K562 (cell line): ENCODE measurements at regions not wholly inside any gene's neighbourhood (a gene's known extent, or its start where the extent isn't known, plus 50 kb on each side); places are given as distances from the start of the nearest gene placed in this dataset.

ENCODE experiments used
- ATAC-seq: fragments of 200-7000 bp; cut with Tn5 transposase; 3 replicates; pipeline ENCODE4 v1.9.1; 2020; ENCODE audit warnings: moderate library complexity
- BruUV-seq: library from RNA; stranded (reverse); fragments of 400-500 nt; replicated peaks from 2 replicates; lab custom pipeline; 2021; lab: Mats Ljungman, UMichigan
- CTCF ChIA-PET: fragments of 300-600 bp; formaldehyde crosslinking; extraction: SDS; loops from one replicate; lab custom pipeline; 2021; ENCODE audit warnings: low intra/inter-chr PET ratio; lab: Yijun Ruan, JAX
- POLR2A ChIA-PET: fragments of 300-600, 350-650 bp; sonication (Branson Sonifier 250); formaldehyde crosslinking; extraction: SDS; loops from one replicate; lab custom pipeline; 2021; ENCODE audit warnings: antibody characterized with exemption, inconsistent platforms; lab: Yijun Ruan, JAX
- DNase-seq, 4 experiments: peaks; one replicate each; pipeline versions ENCODE4 v3.0.0 to v3.0.0-alpha.2; 2011 to 2018; ENCODE audit warnings: low spot score in 3 of 4, mixed read lengths in 3 of 4; ENCODE audit errors: extremely low read depth in 1 of 4
- FAIRE-seq: peaks from 2 replicates; lab custom pipeline; 2011; peaks lifted over from hg19 to GRCh38; lab: Jason Lieb, UNC
- H2AFZ ChIP-seq: 2 replicates; pipeline ENCODE4 v1.6.0; 2011; ENCODE audit warnings: low read depth, low read length, control low read depth, inconsistent platforms
- H3K27ac ChIP-seq: fragments of 200-600 bp; 3 replicates; pipeline ENCODE4 v1.8.0; 2011; ENCODE audit warnings: low read depth, mild to moderate bottlenecking, control low read depth, inconsistent platforms, low read length, moderate library complexity, mixed read lengths; ENCODE audit errors: extremely low read depth
- H3K27me3 ChIP-seq, 2 experiments: fragments of 300-600 bp in 1 of 2; 2 replicates in 1 of 2; 3 replicates in 1 of 2; pipeline versions ENCODE4 v1.6.0 to v1.8.0; 2011; ENCODE audit warnings: inconsistent platforms in 2 of 2, low read length in 2 of 2, mild to moderate bottlenecking in 1 of 2, mixed read lengths in 1 of 2, moderate library complexity in 1 of 2; ENCODE audit not compliant: control insufficient read depth in 2 of 2, insufficient read depth in 2 of 2
- H3K36me3 ChIP-seq: fragments of 300-600 bp; 3 replicates; pipeline ENCODE4 v1.8.0; 2011; ENCODE audit warnings: mild to moderate bottlenecking, low read length, inconsistent platforms; ENCODE audit not compliant: control insufficient read depth, insufficient read depth
- H3K4me1 ChIP-seq, 2 experiments: fragments of 200-600 bp in 1 of 2; replicated peaks in 1 of 2; 2 replicates in 1 of 2; 3 replicates in 1 of 2; pipeline versions ENCODE4 v1.5.1 to v1.8.0; 2011; ENCODE audit warnings: inconsistent platforms in 2 of 2, low read length in 2 of 2, mild to moderate bottlenecking in 1 of 2, mixed read lengths in 1 of 2, moderate library complexity in 1 of 2; ENCODE audit not compliant: control insufficient read depth in 2 of 2, insufficient read depth in 2 of 2
- H3K4me2 ChIP-seq: 2 replicates; pipeline ENCODE4 v1.6.1; 2011; ENCODE audit warnings: low read length, control low read depth, inconsistent platforms, mixed read lengths; ENCODE audit not compliant: insufficient read depth
- H3K4me3 ChIP-seq: fragments of 200-600 bp; sonication (generic), shearing (Covaris generic); 2 replicates; pipeline ENCODE4 v1.5.1; 2016; ENCODE audit warnings: control low read depth, inconsistent platforms
- H3K79me2 ChIP-seq: fragments of 200-600 bp; 3 replicates; pipeline ENCODE4 v1.8.0; 2011; ENCODE audit warnings: low read length, inconsistent platforms; ENCODE audit not compliant: control insufficient read depth, insufficient read depth
- H3K9ac ChIP-seq, 2 experiments: 2 replicates each; pipeline versions ENCODE4 v1.6.0 to v1.6.1; 2011; ENCODE audit warnings: low read depth in 2 of 2, low read length in 2 of 2, control low read depth in 1 of 2, inconsistent platforms in 1 of 2, mild to moderate bottlenecking in 1 of 2, mixed read lengths in 1 of 2; ENCODE audit not compliant: insufficient read depth in 1 of 2
- H3K9me1 ChIP-seq: one replicate; pipeline ENCODE4 v1.6.0; 2011; ENCODE audit warnings: inconsistent platforms, mild to moderate bottlenecking, low read length, moderate library complexity; ENCODE audit not compliant: control insufficient read depth, insufficient read depth
- H3K9me3 ChIP-seq: replicated peaks from 2 replicates; pipeline ENCODE4 v1.5.1; 2011; ENCODE audit warnings: low read depth, low read length, inconsistent platforms; ENCODE audit not compliant: control insufficient read depth, insufficient read depth
- H4K20me1 ChIP-seq: replicated peaks from 2 replicates; pipeline ENCODE4 v1.6.1; 2011; ENCODE audit warnings: low read length, inconsistent platforms, mixed read lengths; ENCODE audit not compliant: control insufficient read depth, insufficient read depth
- HSF4 ChIP-seq: fragments of 250-450 bp; sonication (Bioruptor Pico); IDR thresholded peaks from 2 replicates; pipeline ENCODE4 v2.1.2; 2022; ENCODE audit warnings: mild to moderate bottlenecking, moderate library complexity, borderline replicate concordance
- SREBF1 ChIP-seq: fragments of 150-350 bp; IDR thresholded peaks from 2 replicates; pipeline ENCODE4 v1.6.1; 2014; ENCODE audit warnings: antibody characterized with exemption, low read depth, low read length, borderline replicate concordance
- ZKSCAN1 ChIP-seq: fragments of 150-350 bp; IDR thresholded peaks from 2 replicates; pipeline ENCODE4 v1.6.1; 2016; ENCODE audit warnings: low read depth, low read length
- ZNF318 ChIP-seq, 2 experiments: fragments of 450-650 bp; IDR thresholded peaks; 2 replicates each; pipeline ENCODE4 v1.6.1; 2016; ENCODE audit warnings: mild to moderate bottlenecking in 2 of 2, borderline replicate concordance in 1 of 2, low read depth in 1 of 2, moderate library complexity in 1 of 2
- WGBS: fragments of 100-300 bp; shearing (Covaris generic); methylation state at CpG from one replicate; pipeline ENCODE4 v1.1.6; 2016; ENCODE audit warnings: low coverage, mixed read lengths; ENCODE audit not compliant: insufficient coverage; ENCODE audit errors: missing lambda C conversion rate; 5-methylcytosine and 5-hydroxymethylcytosine counted together
- in situ Hi-C: fragments of 300-500 bp; cut with MboI; formaldehyde crosslinking; loops from 4 replicates; pipeline ENCODE4 v1.15.0; 2018; ENCODE audit warnings: inconsistent platforms, mixed read lengths
- intact Hi-C: fragments of 100-400 bp; cut with micrococcal nuclease; formaldehyde crosslinking; loops from 2 replicates; pipeline ENCODE4 v1.14.2; 2022

DNA sequence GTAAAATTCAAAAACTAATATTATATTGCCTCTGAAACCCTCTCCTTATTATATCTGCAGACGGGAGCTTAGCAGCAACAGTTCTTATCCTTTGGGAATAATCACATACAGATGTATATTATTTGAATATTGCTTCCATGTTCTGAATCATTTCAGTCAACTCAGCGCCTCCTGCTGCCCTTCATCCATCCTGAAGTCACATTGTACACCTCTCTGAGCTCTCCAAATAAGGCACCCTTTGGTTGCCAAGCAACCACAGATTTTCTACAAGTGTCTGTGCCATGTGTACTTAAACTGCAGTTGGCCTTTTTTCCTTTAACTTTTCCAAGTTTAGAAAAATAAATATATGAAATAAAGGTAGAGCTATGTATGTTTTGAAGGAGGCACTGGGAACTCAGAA, 384.3 kb downstream of the LRRIQ3 start:
- CTCF ChIA-PET = no interaction called here
- H3K79me2 ChIP-seq = no peaks in the 10 kb centered on the region
- TF ChIP-seq SREBF1 = no peak
- no peak for TF ChIP-seq ZKSCAN1
- no peak for TF ChIP-seq ZNF318 (IDR thresholded peaks at IDR 0.05; ENCODE audit: borderline replicate concordance in 1 of 2, low read depth in 1 of 2)
- no peak for TF ChIP-seq HSF4 (CRISPR knock-in tag)
- ATAC-seq = no peak
- H3K4me3 ChIP-seq = no peak overlapping the region
- no peak overlapping the region for H3K4me2 ChIP-seq
- H3K27me3 ChIP-seq = no peaks in the 10 kb centered on the region
- intact Hi-C loops (no loop called here), in situ Hi-C loops (no loop called here)
- POLR2A ChIA-PET = no interaction called here
- H3K9me3 ChIP-seq = no peaks in the 10 kb centered on the region
- no peak overlapping the region for H3K9ac ChIP-seq
- H3K4me1 ChIP-seq = no peaks in the 10 kb centered on the region
- no peak overlapping the region for H3K27ac ChIP-seq
- 0% methylated on average over 2 of the region's 2 CpGs for WGBS
- FAIRE-seq = no peak
- DNase-seq = no peak
- H4K20me1 ChIP-seq = no peaks in the 10 kb centered on the region
- no TSS peak for BruUV-seq
- H3K36me3 ChIP-seq = no peaks in the 10 kb centered on the region
- H2AFZ ChIP-seq = no peak overlapping the region
- no peaks in the 10 kb centered on the region for H3K9me1 ChIP-seq
